Islet of Langerhans (tissue), 1 donor: ENCODE measurements at regions not wholly inside any gene's neighbourhood (a gene's known extent, or its start where the extent isn't known, plus 50 kb on each side); places are given as distances from the start of the nearest gene placed in this dataset.

Experiments used
- FAIRE-seq: peaks from one replicate; lab custom pipeline; 2011; peaks lifted over from hg19 to GRCh38; lab: Jason Lieb, UNC

DNA sequence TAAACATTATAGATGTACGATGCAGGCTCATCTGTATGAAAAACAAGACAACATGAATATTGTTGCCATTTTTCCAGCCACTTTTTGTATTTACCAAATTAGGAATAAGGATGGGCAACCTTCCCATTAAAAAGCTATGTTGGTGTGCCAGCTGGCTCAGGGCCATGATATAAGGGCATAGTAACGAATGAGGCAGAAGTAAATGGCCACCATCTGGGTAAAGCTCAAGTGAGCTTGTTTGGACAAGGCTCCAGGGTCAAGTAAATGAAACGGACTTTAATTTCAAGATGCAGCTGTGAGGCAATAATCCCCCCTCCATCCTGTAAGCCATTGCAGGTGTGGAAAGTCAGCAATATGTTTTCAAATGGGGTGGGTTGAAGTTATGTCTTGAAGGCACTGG is 930.9 kb upstream of the CDH8 start:
- no peak for FAIRE-seq

DNA sequence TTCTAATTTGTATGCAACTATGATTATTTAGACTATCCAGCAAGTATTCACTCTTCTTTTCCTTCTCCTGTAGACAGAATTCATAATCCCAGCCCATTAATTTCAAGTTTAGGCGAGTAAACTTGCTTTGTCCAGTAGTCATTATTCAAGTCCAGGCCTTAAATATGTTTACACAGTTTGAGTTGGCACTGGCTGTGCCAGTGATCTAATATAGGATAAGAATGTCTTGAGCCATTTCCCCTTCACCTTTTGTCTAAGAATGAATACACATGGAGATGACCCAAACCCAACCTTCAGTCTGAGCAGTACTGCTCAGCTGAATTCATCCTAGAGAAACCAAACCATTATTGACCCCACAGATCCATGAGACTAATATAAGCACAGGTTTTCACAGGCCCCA is 930.4 kb upstream of the CDH8 start:
- no peak for FAIRE-seq

DNA sequence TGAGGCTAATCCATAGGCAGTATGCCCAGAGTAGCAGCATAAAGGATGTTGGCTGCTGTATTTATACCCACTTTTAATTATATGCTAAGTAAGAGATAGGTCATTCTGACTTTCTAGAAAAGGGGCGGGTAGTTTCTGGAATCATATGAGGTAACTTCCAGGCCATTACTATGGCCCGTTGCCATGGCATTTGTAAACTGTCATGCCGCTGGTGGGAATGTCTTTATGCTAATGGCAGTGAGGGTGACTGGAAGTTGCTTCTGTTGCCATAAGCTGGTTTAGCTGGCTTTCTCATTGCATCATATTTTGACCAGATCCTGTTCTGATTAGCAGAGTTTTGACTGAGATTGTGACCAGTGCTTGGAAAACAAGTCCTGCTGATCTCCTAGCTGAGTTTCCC is 929.6 kb upstream of the CDH8 start:
- no peak for FAIRE-seq

DNA sequence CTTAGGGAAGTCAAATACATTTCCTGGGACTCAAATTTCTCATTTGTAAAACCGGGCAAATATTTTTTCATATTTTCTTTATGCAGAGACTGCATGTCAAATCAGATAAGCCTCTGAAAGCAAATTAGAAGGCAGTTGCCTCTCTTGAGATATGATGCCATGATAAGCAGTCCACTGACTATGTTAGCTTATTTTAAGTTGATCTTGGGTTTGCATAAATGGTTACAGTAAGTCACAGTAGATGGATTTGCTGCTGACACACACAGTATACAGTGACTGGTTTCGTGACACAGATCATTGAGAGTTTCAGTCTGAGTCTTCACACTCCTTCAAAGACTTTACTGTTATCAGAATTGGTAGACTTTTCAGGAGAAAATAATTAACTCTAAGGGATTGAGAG is 927.6 kb upstream of the CDH8 start:
- no peak for FAIRE-seq

DNA sequence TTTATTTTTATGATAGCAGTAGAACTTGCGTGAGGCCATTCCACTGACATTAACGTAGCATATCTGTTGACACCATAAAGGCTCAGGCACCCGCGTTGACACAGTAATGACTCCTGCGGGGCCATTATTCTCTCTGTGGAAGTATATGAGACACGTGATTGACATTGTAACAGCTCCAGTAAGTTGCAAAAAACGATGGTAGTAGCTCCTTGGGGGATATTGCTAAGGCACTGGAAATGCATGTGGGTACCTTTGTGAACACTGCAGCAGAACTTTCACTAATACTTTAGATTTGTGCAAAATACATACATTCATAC is 918.8 kb upstream of the CDH8 start:
- FAIRE-seq, result no peak

DNA sequence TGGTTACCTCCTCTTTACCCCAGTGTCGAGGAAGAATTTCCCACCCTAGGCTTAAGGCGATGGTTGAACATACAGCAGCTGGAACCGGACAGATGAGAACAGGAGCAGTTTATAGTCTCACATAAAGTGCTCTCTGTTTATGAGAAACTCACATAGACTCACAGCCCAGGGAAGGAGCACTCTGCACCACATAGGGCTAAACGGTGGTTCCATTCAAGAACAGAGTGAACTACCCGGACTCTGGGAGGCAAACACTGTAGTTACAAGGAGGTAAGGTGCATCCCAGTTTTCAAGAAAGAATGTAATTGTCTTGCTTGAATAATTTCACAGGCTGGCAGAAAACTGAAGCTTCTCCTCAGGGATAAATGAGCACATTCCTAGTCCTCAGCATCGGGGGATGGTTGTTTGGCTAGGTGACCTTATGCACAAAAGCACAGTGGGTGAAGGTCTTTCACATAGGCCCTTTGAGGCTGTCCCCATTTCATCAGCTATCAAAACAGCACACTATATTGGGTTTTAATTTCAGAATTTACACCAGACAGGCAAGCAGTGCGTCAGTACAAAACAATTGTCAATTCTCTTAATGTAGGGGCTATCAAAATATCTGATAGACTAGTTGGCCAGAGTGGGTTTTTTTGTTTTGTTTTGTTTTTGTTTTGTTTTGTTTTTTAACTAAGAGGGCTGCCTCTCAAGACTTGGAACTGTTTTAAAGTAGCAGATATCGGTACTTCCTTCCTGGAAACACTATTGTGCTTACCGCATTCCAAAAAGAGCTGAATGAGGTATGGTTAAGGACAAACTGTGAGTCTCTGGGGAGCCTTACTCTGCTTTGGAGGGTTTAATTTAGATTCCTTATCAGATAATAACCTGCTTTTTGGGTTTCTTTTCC is 918.1 kb upstream of the CDH8 start:
- no peak for FAIRE-seq

DNA sequence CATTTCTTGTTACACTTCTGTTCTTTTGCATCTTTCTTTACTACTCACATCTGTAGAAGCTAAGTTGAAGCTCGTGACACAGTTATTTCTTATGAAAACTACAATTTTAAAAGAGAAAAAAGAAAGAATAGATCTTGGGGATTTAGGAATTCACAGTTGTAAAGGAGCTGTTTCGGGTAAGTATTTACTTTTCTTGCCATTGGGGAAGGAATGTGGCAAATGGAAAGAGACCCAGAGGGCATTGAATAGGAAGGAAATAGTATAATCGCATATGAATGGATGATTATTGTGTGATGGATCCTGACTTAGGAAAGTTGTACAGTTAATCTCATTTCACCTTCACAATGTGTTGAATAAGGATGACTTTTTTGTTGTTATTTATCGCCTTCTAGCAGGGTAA is 914.1 kb upstream of the CDH8 start:
- FAIRE-seq, result no peak

DNA sequence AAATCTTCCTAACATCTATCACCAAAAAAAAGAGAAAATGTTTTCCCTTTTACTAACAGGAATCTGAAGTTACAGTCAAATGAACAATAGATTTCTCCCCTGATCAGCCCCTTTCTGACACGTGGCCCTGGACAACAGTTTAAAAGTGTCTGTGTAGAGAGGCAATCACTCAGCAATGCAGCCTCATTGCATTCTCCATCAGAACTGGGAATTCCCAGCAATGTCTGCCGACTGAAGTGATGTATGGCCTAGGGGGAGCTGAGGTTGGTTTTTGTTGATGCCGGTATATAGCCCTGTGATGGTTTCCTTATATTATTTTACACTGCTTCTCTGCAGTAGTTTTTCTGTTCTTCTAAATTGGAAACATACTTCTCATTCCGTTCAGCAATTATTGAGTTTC is 904.3 kb upstream of the CDH8 start:
- FAIRE-seq, result no peak

DNA sequence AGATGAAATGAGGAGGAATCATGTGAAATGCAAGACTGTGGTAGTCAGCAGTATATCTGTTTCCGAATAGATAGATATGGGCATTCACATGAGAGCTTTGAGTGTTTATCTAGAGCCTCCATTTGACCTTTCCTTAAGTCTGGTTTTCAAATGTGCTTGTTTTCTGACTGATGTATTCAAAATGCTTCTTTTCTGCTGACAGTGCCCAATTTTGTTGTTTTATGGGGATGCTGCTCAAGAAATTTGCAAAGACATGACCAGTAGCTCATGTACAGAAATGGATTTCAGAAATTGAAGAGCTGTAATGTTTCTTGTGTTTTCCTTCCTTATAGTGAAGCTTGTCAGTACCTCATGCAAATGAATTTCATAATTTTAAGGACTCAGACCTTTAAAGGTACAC is 903.4 kb upstream of the CDH8 start:
- FAIRE-seq, result no peak

DNA sequence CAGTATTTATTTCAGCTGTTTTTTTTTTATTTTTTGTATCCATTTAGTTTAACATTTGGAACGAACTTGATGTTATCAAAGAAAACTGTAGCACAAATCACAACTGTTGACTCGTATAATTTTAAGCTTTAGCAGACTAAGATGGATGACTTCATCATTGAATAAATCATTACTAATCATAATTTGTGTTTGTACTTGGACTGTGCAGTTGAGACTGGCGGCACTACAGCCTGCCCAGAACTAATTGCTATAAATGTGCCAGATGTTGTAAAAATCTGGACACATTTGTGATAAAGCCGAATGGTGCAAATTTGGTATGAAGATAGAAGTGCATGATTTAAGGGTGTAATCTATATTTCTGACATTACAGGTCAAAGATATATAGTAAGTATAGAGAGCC is 897.7 kb upstream of the CDH8 start:
- FAIRE-seq, result peak; percentile 64

DNA sequence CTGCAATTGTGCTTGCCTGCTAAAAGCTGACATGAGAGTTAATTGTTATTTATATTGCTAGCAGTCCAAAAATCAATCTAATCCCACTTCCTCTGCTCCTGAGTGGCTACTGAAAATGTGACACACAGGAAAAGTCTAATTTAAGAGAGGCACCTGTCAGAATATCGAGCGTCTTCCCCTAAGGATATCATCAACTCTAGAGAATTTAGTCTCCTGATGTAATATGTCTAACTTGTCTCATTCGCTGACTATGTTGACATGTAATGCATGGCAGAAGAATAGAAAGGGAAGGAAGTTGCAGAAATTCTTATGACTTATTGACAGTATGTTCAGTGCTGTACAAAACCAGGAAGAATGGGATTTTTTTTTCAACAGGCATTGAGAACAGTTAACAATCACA is 893.4 kb upstream of the CDH8 start:
- no peak for FAIRE-seq

DNA sequence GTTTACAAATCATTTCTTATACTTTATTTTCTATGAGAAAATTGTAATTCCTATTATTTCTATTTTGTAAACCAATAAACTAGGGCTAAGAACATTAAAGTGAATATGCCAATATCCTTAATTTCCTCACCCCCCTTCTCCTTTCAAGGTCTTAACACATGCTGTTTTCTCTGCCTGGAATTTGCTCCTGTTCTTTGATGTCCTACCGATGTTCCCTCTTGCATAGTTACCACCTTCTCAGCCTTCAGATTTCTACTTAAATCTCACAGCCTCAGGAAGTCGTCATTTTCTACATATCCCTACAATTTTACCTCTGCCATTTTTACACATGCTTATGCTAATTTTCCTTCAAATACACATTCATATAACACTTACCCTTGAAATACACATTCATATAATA is 890.9 kb upstream of the CDH8 start:
- FAIRE-seq, result no peak

DNA sequence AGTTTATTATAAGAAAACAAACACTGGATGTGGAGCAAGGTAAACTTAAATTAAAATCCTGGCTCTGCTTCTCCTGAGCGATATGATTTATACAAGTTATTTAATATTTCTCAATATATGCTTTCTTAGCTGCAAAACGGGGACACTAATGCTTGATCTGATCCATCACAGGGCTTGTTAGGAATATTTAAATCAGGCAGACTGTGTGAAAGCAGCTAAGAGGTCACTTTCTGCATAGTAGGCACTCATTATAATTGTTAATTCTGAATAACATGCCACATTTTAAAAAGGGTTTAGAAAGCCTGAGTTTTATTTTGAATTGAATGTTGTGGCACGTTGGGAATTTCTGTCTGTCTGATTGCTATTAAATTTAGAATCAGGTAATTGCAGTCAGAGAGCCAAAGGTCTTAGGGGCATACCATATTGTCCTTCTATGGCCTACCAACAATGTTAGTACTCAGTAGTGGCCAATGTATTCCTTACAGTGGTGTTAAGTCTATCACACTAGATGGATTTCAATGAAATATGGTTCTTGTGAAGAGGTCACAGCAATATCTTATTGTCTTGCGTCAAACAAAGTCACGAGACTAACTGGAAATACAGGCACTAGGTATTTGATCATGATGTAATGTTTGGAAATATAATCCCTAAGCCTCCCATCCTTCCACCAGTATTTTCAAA is 890.0 kb upstream of the CDH8 start:
- FAIRE-seq, result no peak

DNA sequence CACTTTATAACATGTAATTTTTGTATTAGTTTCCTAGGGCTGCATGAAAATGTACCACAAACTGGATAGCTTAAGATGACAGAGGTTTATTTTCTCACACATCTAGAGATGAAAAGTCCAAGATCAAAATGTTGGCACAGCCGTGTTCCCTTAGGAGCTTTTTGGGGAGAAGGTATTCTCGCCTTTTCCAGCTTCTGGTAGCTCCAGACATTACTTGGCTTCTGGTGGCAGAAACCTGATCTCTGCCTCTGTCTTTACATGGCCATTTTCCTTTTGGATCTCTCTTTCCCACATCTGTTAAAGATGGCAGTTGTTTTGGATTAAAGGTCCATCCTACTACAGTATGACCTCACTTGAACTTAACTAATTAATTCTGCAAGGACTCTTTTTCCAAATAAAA is 885.7 kb upstream of the CDH8 start:
- no peak for FAIRE-seq

DNA sequence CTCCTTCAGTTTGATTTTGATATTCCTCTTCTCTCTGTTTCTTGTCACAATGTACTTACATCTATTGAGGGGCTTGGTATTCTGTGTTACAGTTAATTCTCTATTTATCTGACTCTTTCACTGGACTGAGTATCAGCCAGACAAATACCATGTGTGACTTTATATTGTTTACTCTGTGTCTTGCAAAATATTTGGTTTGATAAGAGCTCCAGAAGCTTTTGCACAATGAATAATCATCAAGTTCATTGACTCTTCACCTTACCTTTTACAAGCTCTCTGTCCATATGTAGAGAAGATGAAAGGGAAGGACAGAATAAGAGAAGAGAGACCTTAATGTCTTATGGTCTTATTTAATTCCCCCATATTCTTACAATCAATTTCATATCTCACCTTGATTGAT is 877.7 kb upstream of the CDH8 start:
- no peak for FAIRE-seq

DNA sequence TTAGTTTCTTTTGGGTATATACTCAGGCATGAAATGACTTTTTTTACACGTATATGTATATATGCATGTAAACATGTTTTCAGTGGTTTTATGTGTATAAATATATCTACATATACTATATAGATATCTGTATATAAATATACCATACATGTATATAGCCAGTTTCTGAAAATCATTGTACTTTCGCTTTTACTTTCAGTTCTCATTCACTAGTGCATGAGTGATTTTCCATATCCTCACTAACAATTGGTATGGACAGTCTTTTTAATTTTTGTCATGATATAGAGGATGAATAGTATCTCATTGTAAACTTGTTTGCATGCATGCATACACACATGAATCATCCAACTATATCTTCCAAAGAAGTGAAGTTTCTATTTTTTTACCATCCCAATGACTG is 877.1 kb upstream of the CDH8 start:
- FAIRE-seq, result no peak

DNA sequence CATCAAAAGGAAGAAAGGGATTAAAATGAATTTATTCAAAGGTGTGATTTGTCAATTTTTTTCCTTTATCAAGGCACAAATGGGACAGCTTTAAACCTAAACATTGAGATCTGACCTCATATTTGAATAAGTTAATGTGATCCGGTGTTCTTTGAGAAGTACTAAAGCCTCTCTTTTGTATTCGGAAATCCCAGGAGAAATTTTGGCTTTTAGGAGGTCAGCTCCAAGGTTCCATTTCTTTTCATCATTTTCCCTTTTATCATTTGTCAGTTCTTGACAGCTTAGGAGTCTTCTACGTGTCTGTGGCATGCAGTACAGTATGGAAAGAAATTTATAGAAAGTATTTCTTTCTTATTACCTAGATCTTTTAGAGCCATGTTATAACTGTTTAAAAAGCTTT is 873.4 kb upstream of the CDH8 start:
- no peak for FAIRE-seq

DNA sequence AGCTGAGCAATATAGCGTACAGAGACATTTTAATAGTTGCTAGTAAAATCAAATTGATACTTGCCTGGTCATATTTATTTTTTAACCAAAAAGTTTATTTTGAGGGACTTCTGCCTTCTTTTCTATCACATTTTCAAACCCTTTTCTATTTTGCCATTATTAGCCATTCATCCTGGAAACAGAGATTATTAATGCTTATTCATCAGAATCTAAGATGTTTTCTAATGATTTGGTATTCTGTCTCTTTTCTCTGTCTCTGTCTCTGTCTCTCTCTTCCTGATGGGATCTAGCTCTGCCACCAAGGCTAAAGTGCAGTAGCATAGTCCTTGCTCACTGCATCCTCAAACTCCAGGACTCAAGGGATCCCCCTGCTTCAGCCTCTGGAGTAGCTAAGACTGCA is 871.3 kb upstream of the CDH8 start:
- FAIRE-seq, result no peak

DNA sequence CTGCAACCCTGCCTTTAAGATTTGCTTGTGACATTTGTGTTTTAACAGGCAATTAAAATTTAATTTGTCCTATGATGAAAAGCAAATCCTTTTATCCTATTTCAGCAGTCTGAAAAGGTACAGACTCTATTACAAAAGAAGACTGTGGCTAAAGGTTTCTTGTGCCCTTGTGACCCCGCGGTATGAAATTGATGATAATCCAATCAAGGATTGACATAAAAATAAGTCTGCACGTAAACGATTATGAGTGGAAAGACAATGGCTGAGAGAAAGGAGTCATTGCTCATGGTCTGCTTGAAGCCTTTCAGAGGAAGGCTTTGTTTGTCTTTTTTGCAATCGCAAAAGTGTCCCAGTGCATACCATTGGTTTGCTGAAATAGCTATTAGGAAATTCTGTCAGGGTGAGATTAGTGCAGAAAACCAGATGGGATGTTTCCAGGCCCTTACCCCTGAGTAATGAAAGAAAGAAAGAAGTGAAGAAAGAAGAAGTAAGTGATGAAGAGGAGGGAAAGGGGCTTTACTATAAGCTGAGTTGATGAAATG is 867.8 kb upstream of the CDH8 start:
- no peak for FAIRE-seq

DNA sequence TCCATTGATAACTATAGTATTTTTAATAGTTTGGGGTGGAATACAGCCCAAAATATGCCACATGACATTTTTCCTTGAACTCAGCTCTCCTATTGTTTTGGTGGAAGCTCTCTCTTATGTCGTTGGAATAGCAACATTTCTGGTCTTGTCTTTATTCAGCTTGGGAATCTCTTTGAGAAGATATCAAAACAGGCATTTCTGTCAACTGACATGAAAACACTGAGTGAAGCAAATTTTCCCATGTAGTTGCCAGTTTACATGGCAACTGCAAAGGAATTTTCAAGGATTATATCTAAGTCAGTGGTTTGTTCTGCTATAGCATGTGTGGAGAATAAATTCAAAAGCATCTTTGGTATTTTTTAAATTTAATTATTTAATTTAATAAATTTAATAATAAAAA is 863.5 kb upstream of the CDH8 start:
- FAIRE-seq, result no peak

DNA sequence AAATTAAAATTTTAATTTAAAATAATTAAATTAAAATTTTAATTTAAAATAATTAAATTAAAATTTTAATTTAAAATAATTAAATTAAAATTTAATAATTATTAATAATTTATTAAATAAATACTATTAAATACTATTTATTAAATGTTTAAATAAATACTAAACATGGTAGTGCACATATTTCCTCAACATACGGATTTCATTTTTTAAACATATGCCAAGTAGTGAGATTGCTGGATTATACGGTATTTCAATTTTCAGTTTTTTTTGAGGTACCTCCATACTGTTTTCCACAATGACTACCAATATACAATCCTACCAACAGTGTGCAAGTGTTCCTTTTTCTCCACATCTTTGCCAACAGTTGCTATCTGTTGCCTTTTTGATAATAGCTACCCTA is 852.9 kb upstream of the CDH8 start:
- no peak for FAIRE-seq

DNA sequence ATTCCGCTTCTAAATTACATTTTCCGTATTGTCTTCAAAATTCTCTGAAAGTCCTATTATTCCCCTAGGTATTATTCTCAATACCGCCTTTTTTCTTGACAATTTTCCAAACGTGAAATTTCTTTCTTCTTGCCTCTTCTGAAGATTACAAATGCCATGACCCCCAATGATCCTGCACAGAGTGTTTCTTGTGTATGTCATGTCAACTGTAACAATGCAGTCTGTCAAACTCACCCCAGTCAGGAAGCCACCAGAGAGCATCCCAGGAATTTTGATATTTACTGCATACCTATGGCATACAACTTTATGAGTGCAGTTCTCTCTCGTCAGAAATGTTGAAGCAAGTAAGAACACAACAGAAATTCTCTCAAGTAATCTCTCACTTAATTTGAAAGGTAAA is 847.3 kb upstream of the CDH8 start:
- no peak for FAIRE-seq

DNA sequence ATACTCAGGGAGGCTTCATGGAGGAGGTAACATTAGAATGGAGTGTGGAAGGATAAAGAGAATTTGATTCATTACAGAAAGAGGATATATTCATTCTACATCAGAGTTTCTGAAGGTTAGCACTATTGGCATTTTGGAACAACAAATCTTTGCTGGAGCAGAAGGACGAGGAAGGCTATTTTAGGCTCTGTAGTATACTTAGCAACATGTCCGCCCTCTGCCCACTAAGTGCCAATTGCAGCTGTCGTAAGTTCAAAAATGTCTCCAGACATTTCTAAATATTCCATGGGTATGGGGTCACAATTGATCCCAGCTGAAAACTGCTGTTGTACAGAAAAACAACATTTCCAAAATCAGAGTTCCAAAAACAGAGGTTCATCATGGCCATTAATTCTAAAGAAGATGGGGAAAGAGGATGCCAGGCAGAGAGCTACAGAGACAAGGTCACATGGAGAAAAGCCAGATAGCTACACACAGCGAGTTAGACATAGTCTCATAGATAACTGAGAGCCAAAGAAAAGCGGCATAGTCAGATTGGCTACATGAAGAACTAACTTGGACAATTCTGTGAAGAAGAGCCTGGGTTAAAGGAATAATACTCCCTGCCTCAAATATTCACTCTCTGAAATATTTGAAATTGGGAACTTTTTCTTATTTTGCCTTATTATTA is 846.4 kb upstream of the CDH8 start:
- no peak for FAIRE-seq
